ENCODE measurements at regions not wholly inside any gene's neighbourhood (a gene's known extent, or its start where the extent isn't known, plus 50 kb on each side); places are given as distances from the start of the nearest gene placed in this dataset.

GRCh38 chr4:26241179-26241578, 79.6 kb upstream of the RBPJ start:
- TF ChIP-seq MYC (IDR thresholded peaks at IDR 0.05; ENCODE audit: borderline replicate concordance, low read length) (no peak), CTCF (IDR thresholded peaks at IDR 0.05) (no peak), CHD2 (IDR thresholded peaks at IDR 0.05; ENCODE audit: low read length, partially characterized antibody) (no peak), RARB (CRISPR knock-in tag; IDR thresholded peaks at IDR 0.05) (no peak)
